GM21526 (cell line): ENCODE measurements at regions not wholly inside any gene's neighbourhood (a gene's known extent, or its start where the extent isn't known, plus 50 kb on each side); places are given as distances from the start of the nearest gene placed in this dataset.
"Not testable (repeated sequence)": the region's sequence is repeated elsewhere in the genome, so short reads cannot be mapped to it uniquely, and the experiment has no call there.

ENCODE experiments used
- ATAC-seq: cut with Tn5 transposase; IDR thresholded peaks from one replicate; pipeline ENCODE4 v1.9.1; 2021; ENCODE audit warnings: moderate library complexity; ENCODE audit not compliant: unreplicated experiment, low FRiP score

- peak; percentile 72 for ATAC-seq
Observed at GRCh38 chr16:52976539-52977167, 76.0 kb downstream of the CHD9NB start.

DNA sequence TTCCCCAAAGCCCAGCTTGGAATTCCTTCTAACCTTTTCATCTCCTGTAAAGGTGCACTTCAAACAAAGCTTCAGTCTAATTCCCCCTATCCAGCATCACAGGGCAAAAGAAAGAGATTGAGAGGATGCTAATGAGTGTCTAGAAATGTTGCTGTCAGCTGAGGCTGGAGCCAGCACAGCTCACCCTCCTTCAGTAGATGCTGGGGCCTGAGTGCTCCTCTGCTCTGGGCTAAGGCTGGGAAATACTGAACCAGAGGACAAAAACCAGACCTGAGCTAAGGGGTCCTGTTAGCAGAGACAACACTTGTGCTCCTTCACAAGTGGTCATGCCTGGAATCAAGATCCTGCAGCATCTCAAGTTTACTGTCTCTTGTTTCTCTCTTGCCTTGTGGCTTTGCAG lies 85.0 kb downstream of the CHD9NB start:
- no peak for ATAC-seq

DNA sequence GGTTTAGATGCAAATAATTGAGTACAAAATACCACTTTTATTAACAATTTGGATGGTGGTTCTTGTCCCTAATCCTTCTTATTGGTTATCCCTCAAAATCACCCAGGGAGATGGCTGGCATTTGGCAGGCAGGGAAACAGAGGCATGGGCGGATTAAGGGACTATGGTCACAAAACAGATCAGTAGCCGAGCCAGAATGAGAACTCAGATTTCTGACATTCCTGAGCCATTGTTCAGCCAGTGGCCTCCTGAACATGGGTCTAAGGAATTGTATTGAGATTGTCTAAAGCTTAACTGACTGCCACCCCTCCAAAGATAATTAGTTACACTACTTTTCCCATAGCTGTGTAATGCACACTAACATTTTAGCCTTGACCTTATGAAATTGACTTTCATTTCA lies 88.4 kb downstream of the CHD9NB start:
- no peak for ATAC-seq

GRCh38 chr16:52963855-52964242 lies 88.8 kb downstream of the CHD9NB start:
- ATAC-seq: no peak

DNA sequence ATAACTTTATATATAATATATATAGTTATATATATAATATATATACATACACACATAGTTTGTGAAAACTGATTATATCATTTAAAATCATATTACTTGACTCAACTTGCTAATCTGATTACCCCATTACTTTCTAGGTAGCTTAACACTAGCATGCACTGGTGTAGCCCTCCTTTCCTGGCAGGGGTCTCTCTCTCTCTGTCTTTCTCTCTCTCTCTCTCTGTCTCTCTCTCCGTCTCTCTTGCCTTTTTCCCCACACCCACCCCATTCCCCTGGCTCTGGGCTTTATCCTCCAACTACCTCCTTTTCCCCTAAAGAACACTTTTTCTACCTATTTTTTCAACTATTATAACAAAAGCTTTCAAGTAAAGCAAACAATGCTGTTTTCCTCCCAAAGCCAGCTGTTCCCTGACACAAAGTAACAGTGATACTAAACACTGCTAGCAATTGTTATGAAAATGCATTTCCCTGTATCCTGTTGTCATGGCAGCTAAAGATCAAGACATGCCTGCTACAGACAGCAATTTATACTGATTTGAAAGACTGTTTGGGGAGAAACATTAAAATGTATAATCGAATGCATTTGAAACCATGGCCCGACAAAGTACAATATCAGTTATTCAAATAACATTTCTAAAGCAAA lies 89.4 kb downstream of the CHD9NB start:
- no peak for ATAC-seq

DNA sequence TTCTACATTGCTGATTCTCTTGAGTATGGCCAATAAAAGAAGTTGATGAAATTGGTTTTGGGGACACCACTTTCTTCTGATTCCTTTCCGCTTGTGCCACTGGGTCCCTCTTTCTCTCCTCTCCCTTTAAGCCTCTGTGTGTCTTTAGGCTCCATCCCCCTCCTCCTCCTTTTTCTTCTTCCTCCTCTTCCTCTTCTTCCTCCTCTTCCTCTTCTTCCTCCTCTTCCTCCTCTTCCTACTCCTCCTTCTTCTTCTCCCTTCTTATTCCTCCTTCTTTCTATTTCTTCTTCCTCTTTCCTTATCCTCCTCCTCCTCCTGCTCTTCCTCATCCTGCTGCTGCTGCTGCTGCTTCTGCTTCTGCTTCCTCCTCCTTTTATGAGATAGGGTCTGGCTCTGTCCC lies 93.7 kb downstream of the CHD9NB start:
- no peak for ATAC-seq

DNA sequence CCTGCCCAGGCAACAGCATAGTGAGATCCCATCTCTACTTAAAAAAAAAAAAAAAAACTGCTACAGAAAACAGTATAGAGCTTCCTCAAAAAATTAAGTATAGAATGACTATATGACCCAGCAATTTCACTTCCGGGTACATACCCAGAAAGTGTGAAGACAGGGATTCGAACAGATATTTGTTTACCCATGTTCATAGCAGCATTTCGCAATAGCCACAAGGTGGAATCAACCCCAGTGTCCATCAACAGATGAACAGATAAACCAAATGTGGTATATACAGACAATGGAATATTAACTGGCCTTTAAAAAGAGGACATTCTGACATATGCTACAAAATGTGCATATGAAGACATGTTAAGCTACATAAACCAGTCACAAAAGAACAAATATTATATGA lies 95.5 kb downstream of the CHD9NB start:
- no peak for ATAC-seq

- ATAC-seq: no peak
Observed at GRCh38 chr16:52956044-52956443, 96.7 kb downstream of the CHD9NB start.

- no peak for ATAC-seq
Observed at GRCh38 chr16:52953215-52953614, 99.5 kb downstream of the CHD9NB start.

DNA sequence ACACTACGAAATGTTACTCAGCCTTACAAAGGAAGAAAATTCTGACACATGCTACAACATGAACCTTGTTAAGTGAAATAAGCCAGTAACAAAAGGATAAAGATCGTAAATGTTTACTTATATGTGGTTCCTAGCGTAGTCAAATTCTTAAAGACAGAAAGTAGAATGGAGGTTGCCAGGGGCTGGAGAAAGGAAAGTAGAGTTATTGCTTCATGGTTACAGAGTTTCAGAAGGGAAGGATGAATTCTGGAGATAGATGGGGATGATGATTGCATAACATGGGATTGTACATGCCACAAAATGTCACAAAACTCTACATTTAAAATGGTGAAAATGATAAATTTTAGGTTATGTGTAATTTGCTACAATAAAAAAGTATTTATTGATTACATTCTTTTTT lies 103.8 kb downstream of the CHD9NB start:
- no peak for ATAC-seq

GRCh38 chr16:52932321-52932720 lies 120.4 kb downstream of the CHD9NB start:
- no peak for ATAC-seq

- ATAC-seq: no peak
Observed at GRCh38 chr16:52929478-52930400, 123.0 kb downstream of the CHD9NB start.

- ATAC-seq: no peak
Observed at GRCh38 chr16:52928955-52929354, 123.7 kb downstream of the CHD9NB start.

DNA sequence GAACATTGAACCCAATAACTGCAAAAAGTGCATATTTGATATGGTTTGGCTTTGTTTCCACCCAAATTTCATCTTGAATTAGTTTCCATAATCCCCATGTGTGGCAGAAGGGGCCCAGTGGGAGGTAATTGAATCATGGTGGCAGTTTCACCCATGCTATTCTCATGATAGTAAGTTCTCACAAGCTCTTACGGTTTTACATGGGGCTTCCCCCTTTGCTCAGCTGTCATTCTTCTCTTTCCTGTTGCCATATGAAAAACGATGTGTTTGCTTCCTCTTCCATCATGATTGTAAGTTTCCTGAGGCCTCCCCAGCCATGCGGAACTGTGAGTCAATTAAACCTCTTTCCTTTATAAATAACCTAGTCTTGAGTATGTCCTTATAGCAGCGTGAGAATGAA lies 127.6 kb downstream of the CHD9NB start:
- no peak for ATAC-seq

- no peak for ATAC-seq
Observed at GRCh38 chr16:52924162-52924561, 128.5 kb downstream of the CHD9NB start.

DNA sequence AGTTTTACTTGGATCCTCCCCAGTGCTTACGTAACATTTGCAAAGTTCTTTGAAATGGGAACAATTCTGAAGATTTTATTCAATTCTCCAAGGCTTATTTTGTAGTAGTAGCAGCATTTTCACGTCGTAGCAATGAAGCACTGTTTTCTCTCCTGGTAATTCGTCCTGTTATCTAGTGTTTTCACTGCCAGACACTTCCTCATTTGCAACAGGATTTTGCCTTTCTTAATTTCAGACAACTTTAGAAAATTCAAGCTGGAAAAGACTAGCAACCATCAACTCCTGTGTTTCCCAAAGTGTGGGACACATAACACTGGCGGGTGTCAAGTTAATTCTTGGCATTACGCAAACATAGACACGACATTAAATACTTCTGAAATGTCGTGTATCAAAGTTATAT lies 131.6 kb downstream of the CHD9NB start:
- no peak for ATAC-seq

GRCh38 chr16:52920331-52920730 lies 132.4 kb downstream of the CHD9NB start:
- no peak for ATAC-seq

GRCh38 chr16:52914428-52914827 lies 138.3 kb downstream of the CHD9NB start:
- no peak for ATAC-seq

- ATAC-seq: no peak
Observed at GRCh38 chr16:52912565-52913173, 140.0 kb downstream of the CHD9NB start.

DNA sequence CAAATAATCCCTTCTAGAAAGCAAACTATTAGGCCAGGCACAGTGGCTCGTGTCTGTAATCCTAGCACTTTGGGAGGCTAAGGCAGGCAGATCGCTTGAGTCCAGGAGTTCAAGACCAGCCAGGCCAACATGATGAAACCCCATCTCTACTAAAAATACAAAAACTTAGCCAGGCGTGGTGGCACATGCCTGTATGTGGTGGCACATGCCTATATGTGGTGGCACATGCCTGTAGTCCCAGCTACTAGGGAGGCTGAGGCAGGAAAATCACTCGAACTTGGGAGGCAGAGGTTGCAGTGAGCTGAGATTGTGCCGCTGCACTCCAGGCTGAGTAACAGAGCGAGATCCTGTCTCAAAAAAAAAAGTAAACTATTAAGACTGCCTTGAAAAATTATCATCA lies 144.6 kb downstream of the CHD9NB start:
- ATAC-seq: not testable (repeated sequence)

DNA sequence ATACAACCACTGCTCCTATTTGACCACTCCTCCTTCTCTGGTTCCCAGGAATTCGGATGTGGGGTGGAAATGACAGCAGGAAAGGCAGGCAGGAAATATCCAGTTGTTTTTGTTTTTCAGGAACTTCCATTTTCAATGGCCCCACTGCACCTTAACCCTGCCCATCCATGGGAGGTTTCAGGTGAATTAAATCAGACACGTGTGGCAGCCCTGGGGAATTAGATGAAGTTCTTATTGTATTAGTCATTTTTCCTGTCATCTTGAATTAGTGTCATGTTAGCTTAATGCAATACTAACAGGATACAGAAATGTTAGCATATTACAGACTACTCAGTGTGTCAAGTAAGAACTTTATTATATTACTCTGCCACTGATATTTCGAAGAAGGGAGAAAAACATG lies 146.4 kb downstream of the CHD9NB start:
- ATAC-seq: no peak
